Hepatocyte (in vitro differentiated cells): ENCODE measurements at regions not wholly inside any gene's neighbourhood (a gene's known extent, or its start where the extent isn't known, plus 50 kb on each side); places are given as distances from the start of the nearest gene placed in this dataset.

Experiments used
- EZH2 ChIP-seq: fragments of 200-600 bp; sonication (generic); IDR thresholded peaks from 2 replicates; pipeline ENCODE4 v1.6.1; 2016; ENCODE audit warnings: antibody characterized with exemption, mild to moderate bottlenecking, borderline replicate concordance
- EZH2phosphoT487 ChIP-seq: fragments of 200-600 bp; sonication (generic); IDR thresholded peaks from one replicate; pipeline ENCODE4 v1.6.1; 2018; ENCODE audit warnings: antibody characterized with exemption, mild to moderate bottlenecking, low read depth, moderate library complexity; ENCODE audit not compliant: unreplicated experiment, severe bottlenecking
- TF ChIP-seq, protein P1 (sequence below): fragments of 200-600 bp; sonication (generic); IDR thresholded peaks from 2 replicates; pipeline ENCODE4 v1.5.1; 2016; ENCODE audit warnings: antibody characterized with exemption, mild to moderate bottlenecking; ENCODE audit not compliant: poor library complexity

DNA sequence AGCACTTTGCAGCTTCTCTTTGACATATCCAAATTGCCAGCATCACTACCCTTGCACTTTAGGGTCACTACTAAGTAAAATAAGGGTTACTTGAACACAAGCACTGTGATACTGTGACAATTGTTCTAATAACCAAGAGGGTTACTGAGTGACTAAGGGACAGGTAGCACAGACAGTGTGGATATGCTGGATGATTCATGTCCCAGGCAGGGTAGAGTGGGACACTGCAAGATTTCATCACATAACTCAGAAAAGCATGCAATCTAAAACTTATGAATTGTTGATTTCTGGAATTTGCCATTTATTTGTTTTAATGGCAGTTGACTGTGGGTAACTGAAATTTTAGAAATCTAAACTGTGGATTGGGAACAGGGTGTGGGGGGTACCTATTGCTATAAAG is 218.8 kb downstream of the KITLG start:
- TF ChIP-seq, protein P1, sequence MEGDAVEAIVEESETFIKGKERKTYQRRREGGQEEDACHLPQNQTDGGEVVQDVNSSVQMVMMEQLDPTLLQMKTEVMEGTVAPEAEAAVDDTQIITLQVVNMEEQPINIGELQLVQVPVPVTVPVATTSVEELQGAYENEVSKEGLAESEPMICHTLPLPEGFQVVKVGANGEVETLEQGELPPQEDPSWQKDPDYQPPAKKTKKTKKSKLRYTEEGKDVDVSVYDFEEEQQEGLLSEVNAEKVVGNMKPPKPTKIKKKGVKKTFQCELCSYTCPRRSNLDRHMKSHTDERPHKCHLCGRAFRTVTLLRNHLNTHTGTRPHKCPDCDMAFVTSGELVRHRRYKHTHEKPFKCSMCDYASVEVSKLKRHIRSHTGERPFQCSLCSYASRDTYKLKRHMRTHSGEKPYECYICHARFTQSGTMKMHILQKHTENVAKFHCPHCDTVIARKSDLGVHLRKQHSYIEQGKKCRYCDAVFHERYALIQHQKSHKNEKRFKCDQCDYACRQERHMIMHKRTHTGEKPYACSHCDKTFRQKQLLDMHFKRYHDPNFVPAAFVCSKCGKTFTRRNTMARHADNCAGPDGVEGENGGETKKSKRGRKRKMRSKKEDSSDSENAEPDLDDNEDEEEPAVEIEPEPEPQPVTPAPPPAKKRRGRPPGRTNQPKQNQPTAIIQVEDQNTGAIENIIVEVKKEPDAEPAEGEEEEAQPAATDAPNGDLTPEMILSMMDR, result no peak
- no peak for TF ChIP-seq EZH2phosphoT487
- TF ChIP-seq EZH2, result no peak
